AG09309 (cell line): ENCODE measurements at regions not wholly inside any gene's neighbourhood (a gene's known extent, or its start where the extent isn't known, plus 50 kb on each side); places are given as distances from the start of the nearest gene placed in this dataset.

ENCODE experiments used
- DNase-seq: peaks from one replicate; pipeline ENCODE4 v3.0.0-alpha.2; 2010; ENCODE audit warnings: low read depth
- H3K4me3 ChIP-seq: 2 replicates; pipeline ENCODE4 v1.5.1; 2011; ENCODE audit warnings: mild to moderate bottlenecking, low read depth, low read length, moderate library complexity; ENCODE audit not compliant: control insufficient read depth
- CTCF ChIP-seq: IDR thresholded peaks from 2 replicates; pipeline ENCODE4 v1.5.1; 2011; ENCODE audit warnings: mild to moderate bottlenecking, low read depth, low read length, inconsistent platforms; ENCODE audit not compliant: insufficient read depth, control insufficient read depth; ENCODE audit errors: missing control alignments

GRCh38 chr10:128993911-128994538 is 473.0 kb upstream of the MGMT start:
- DNase-seq: no peak
- no peak overlapping the region for H3K4me3 ChIP-seq
- TF ChIP-seq CTCF: no peak

DNA sequence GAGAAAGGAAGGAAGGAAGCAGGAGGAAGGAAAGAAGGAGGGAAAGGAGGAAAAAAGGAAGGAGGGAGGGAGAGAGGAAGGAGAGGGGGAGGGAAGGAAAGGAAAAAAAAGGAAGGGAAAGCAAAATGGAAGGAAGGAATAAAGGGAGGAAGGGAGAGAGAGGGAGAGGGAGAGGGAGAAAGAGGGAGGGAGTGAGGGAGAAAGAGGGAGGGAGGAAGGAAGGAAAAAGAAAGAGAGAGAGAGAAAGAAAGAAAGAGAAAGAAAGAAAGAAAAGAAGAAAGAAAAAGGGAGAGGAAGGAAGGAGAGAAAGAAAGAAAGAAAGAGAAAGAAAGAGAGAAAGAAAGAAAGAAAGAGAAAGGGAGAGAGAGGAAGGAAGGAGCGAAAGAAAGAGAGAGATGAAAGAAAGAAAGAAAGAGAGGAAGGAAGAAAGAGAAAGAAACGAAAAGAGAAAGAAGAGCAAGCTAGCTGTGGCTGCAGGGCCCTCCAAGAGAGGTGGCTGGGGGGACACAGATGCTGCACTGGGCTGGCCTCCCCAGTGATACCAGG is 472.4 kb upstream of the MGMT start:
- DNase-seq: no peak
- no peak overlapping the region for H3K4me3 ChIP-seq
- no peak for TF ChIP-seq CTCF

- DNase-seq: no peak
- no peak overlapping the region for H3K4me3 ChIP-seq
- no peak for TF ChIP-seq CTCF
Measured at GRCh38 chr10:128995676-128996075, 471.4 kb upstream of the MGMT start.

- no peak for DNase-seq
- H3K4me3 ChIP-seq: no peak overlapping the region
- TF ChIP-seq CTCF: no peak
Measured at GRCh38 chr10:128996092-128996491, 470.9 kb upstream of the MGMT start.

DNA sequence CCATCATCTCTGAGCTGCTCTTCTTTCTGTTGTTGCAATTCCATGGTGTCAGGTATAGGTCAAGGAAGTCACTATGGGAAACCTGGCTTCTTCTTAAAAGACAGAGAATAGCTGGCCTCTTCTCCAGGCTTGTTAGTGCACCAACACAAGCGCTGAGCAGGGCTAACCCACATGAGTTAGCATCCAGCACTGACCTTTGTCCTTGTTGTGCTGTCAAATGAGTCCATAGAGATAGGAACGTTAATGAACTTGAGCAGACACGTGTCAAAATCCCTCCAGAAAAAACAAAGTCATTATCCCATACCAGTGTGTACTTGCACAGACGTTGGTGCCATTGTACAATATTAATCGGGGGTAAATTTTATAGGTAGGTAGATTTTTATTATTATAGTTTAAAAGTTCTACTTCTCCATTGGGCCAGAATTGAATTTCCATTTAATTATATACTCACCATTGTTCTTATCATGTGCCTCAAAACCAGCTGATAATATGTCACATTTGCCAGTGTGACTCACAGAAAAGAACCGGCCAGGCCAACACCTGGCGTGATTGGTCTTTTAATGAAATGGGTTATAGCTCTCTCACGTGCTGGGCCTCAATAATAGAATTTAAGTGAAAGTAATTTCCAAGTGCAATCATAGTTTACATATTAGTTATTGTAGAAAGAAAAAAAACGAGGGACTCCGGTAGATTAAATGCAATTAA is 468.8 kb upstream of the MGMT start:
- H3K4me3 ChIP-seq: no peak overlapping the region
- DNase-seq: no peak
- TF ChIP-seq CTCF: no peak

DNA sequence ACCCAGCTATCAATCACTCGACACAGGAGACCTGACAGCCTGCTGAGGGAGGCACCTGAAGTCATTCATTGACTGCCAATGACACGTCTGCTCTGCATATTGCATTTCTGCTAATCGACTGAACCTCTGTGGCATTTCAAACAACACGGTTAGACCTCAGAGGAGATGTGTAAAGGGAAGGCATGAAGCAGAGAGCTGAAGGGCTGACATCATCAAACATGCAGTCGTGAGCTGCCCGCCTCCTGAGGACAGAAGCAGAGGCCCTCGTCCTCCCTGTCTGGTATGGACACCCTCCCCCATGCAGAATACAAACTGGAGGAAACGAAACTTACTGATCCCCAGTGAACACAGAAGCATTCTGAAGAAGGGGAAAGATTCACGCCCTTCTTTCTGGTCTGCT is 462.6 kb upstream of the MGMT start:
- no peak for DNase-seq
- H3K4me3 ChIP-seq: no peak overlapping the region
- no peak for TF ChIP-seq CTCF
